ENCODE measurements at regions not wholly inside any gene's neighbourhood (a gene's known extent, or its start where the extent isn't known, plus 50 kb on each side); places are given as distances from the start of the nearest gene placed in this dataset.
A peak's percentile ranks its signal among the peaks of the same experiment; 100 is the strongest.

DNA sequence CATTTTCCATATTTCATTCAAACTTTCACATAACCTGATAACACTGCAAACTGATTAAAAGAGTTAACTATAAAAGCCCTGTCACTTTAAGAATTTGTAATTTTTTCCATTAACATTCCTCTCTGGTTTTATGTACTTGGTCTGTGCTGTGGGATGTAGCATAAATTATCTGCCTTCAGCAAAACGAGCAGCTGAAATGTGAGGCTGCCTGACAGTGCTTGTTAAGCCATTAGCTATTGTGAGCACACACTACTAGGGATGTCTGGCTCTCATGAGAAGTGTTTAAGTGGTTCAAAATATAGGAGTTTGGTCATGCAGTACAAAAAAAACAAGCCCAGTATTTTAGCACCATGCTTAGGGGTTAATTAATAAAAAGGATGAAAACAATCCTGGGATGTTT is 63.0 kb downstream of the HOXA1 start:
- no peaks in the 10 kb centered on the region for H3K9me3 ChIP-seq (ENCODE audit: low read depth, low read length)
- no peak overlapping the region for H3K27ac ChIP-seq (ENCODE audit: low read depth, low read length)
- peak; percentile 31 for DNase-seq (ENCODE audit: insufficient read length, low spot score, missing footprints)
- no peak overlapping the region for H3K4me2 ChIP-seq (ENCODE audit: insufficient read depth, low read length)
- peaks cover 15% of the 10 kb centered on the region for H3K4me1 ChIP-seq (ENCODE audit: insufficient read depth, low read length)
- H2AFZ ChIP-seq (ENCODE audit: low read length): peak overlapping the region; percentile 26
- no peak for TF ChIP-seq CTCF (IDR thresholded peaks at IDR 0.05; ENCODE audit: extremely low read depth, low read depth, low read length)
- H3K4me3 ChIP-seq (ENCODE audit: insufficient read depth, low read length): no peak overlapping the region
- H3K79me2 ChIP-seq (ENCODE audit: insufficient read depth, low read length): no peaks in the 10 kb centered on the region
- no peaks in the 10 kb centered on the region for H3K36me3 ChIP-seq (ENCODE audit: insufficient read depth, low read length)
- H3K27me3 ChIP-seq (ENCODE audit: insufficient read depth, low read length): no peaks in the 10 kb centered on the region
- no peaks in the 10 kb centered on the region for H4K20me1 ChIP-seq (ENCODE audit: insufficient read depth, low read length)

- Histone ChIP-seq H3K9me3 (ENCODE audit: low read depth, low read length) (no peaks in the 10 kb centered on the region), H4K20me1 (ENCODE audit: insufficient read depth, low read length) (no peaks in the 10 kb centered on the region), H2AFZ (ENCODE audit: low read length) (peak overlapping the region; percentile 26), H3K27ac (ENCODE audit: low read depth, low read length) (peak overlapping the region; percentile 33), H3K4me1 (ENCODE audit: insufficient read depth, low read length) (peaks cover 15% of the 10 kb centered on the region), H3K79me2 (ENCODE audit: insufficient read depth, low read length) (no peaks in the 10 kb centered on the region), H3K4me3 (ENCODE audit: insufficient read depth, low read length) (peak overlapping the region; percentile 0), H3K27me3 (ENCODE audit: insufficient read depth, low read length) (no peaks in the 10 kb centered on the region), H3K4me2 (ENCODE audit: insufficient read depth, low read length) (peak overlapping the region; percentile 46), H3K36me3 (ENCODE audit: insufficient read depth, low read length) (no peaks in the 10 kb centered on the region)
- DNase-seq (ENCODE audit: insufficient read length, low spot score, missing footprints): peak; percentile 76
- TF ChIP-seq CTCF (IDR thresholded peaks at IDR 0.05; ENCODE audit: extremely low read depth, low read depth, low read length): no peak
Measured at GRCh38 chr7:27031289-27032172, 64.3 kb downstream of the HOXA1 start.

DNA sequence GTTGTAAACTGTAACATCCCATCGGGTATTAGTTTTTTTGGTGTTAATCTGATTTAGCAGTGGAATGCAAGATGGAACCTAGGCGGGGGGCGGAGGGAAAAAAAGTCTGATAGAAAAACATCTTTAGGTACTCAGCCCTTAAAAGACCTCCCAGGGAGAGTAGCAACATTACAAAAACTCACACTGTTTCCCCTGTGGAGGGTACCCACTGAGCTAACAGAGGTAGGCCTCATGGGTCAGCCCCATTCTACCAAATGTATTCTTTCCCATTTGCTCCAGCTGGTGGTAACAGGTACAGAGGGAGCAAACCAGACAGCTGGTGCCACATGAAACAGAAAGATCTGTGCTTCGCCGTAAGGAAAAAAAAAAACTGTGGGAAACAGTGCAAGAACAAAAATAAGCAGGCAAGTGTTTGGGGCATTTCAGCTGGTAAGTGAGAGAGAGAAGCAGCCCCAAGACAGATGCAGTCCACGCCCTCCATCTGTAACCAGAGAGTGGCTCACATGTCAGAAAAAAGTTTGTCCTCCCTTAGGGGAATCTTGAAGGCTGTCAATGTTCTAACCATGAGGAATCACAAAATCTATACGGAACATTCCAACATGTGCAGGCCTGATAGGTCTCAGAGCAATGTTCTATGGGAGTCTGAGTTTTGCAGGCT is 65.3 kb downstream of the HOXA1 start:
- H3K27me3 ChIP-seq (ENCODE audit: insufficient read depth, low read length): no peaks in the 10 kb centered on the region
- no peaks in the 10 kb centered on the region for H3K36me3 ChIP-seq (ENCODE audit: insufficient read depth, low read length)
- no peak overlapping the region for H2AFZ ChIP-seq (ENCODE audit: low read length)
- no peak overlapping the region for H3K4me2 ChIP-seq (ENCODE audit: insufficient read depth, low read length)
- no peaks in the 10 kb centered on the region for H3K9me3 ChIP-seq (ENCODE audit: low read depth, low read length)
- no peak overlapping the region for H3K27ac ChIP-seq (ENCODE audit: low read depth, low read length)
- no peak for TF ChIP-seq CTCF (IDR thresholded peaks at IDR 0.05; ENCODE audit: extremely low read depth, low read depth, low read length)
- peaks cover 15% of the 10 kb centered on the region for H3K4me1 ChIP-seq (ENCODE audit: insufficient read depth, low read length)
- H4K20me1 ChIP-seq (ENCODE audit: insufficient read depth, low read length): no peaks in the 10 kb centered on the region
- no peak for DNase-seq (ENCODE audit: insufficient read length, low spot score, missing footprints)
- H3K4me3 ChIP-seq (ENCODE audit: insufficient read depth, low read length): no peak overlapping the region
- no peaks in the 10 kb centered on the region for H3K79me2 ChIP-seq (ENCODE audit: insufficient read depth, low read length)

- no peaks in the 10 kb centered on the region for H3K79me2 ChIP-seq (ENCODE audit: insufficient read depth, low read length)
- no peak overlapping the region for H3K4me2 ChIP-seq (ENCODE audit: insufficient read depth, low read length)
- DNase-seq (ENCODE audit: insufficient read length, low spot score, missing footprints): no peak
- H2AFZ ChIP-seq (ENCODE audit: low read length): no peak overlapping the region
- no peak overlapping the region for H3K4me3 ChIP-seq (ENCODE audit: insufficient read depth, low read length)
- no peaks in the 10 kb centered on the region for H4K20me1 ChIP-seq (ENCODE audit: insufficient read depth, low read length)
- no peak for TF ChIP-seq CTCF (IDR thresholded peaks at IDR 0.05; ENCODE audit: extremely low read depth, low read depth, low read length)
- H3K9me3 ChIP-seq (ENCODE audit: low read depth, low read length): no peaks in the 10 kb centered on the region
- no peak overlapping the region for H3K27ac ChIP-seq (ENCODE audit: low read depth, low read length)
- H3K36me3 ChIP-seq (ENCODE audit: insufficient read depth, low read length): no peaks in the 10 kb centered on the region
- H3K4me1 ChIP-seq (ENCODE audit: insufficient read depth, low read length): no peaks in the 10 kb centered on the region
- H3K27me3 ChIP-seq (ENCODE audit: insufficient read depth, low read length): no peaks in the 10 kb centered on the region
Measured at GRCh38 chr7:27025270-27025669, 70.5 kb downstream of the HOXA1 start.

Data from osteoblast (primary cell).